Lung (tissue), 11 donors: ENCODE measurements at regions not wholly inside any gene's neighbourhood (a gene's known extent, or its start where the extent isn't known, plus 50 kb on each side); places are given as distances from the start of the nearest gene placed in this dataset.

Source experiments
- ATAC-seq: fragments of 200-7000 bp; cut with Tn5 transposase; one replicate; pipeline ENCODE4 v1.9.1; 2020; ENCODE audit warnings: moderate number of reproducible peaks; ENCODE audit not compliant: insufficient read depth, low FRiP score
- DNase-seq, 3 donors: peaks; one replicate each; pipeline ENCODE4 v3.0.0-alpha.2; 2013 to 2017
- H3K27ac ChIP-seq, 2 donors: one replicate each; pipeline ENCODE4 v1.5.1; 2013; ENCODE audit warnings: mild to moderate bottlenecking in 2 of 2, moderate library complexity in 2 of 2, control low read depth in 1 of 2, inconsistent platforms in 1 of 2, low read depth in 1 of 2, low read length in 1 of 2
- H3K27me3 ChIP-seq, 3 donors: one replicate each; pipeline ENCODE4 v1.5.1; 2013; ENCODE audit warnings: low read length in 2 of 3; ENCODE audit not compliant: control insufficient read depth in 3 of 3, insufficient read depth in 3 of 3
- H3K36me3 ChIP-seq, 4 donors: one replicate each; pipeline ENCODE4 v1.5.1; 2013; ENCODE audit warnings: low read length in 4 of 4, mild to moderate bottlenecking in 1 of 4, moderate library complexity in 1 of 4; ENCODE audit not compliant: control insufficient read depth in 4 of 4, insufficient read depth in 4 of 4
- H3K4me1 ChIP-seq, 5 donors: one replicate each; pipeline ENCODE4 v1.5.1; 2013; ENCODE audit warnings: low read length in 5 of 5, mild to moderate bottlenecking in 2 of 5, moderate library complexity in 1 of 5; ENCODE audit not compliant: control insufficient read depth in 5 of 5, insufficient read depth in 5 of 5
- H3K4me3 ChIP-seq: one replicate; pipeline ENCODE4 v1.5.1; 2013; ENCODE audit warnings: mild to moderate bottlenecking, control low read depth, moderate library complexity
- H3K9ac ChIP-seq, 2 donors: one replicate each; pipeline ENCODE4 v1.5.1; 2013; ENCODE audit warnings: low read length in 2 of 2, control low read depth in 1 of 2; ENCODE audit not compliant: insufficient read depth in 1 of 2
- H3K9me3 ChIP-seq, 4 donors: one replicate each; pipeline ENCODE4 v1.5.1; 2013; ENCODE audit warnings: low read length in 3 of 4, mild to moderate bottlenecking in 1 of 4, moderate library complexity in 1 of 4; ENCODE audit not compliant: control insufficient read depth in 4 of 4, insufficient read depth in 3 of 4
- WGBS, 2 donors: extraction: QIAGEN DNeasy Blood & Tissue Kit; methylation state at CpG; one replicate each; pipeline ENCODE4 v1.1.7; 2013; 5-methylcytosine and 5-hydroxymethylcytosine counted together
- TF ChIP-seq, protein P1 (sequence below): IDR thresholded peaks from 2 replicates; pipeline ENCODE4 v1.5.1; 2012; ENCODE audit warnings: mild to moderate bottlenecking; ENCODE audit errors: control extremely low read depth, extremely low read depth
- donor health status: control.
- donor health status: control.
- donor health status: Bipolar disorder and iron deficiency.
- donor health status: healthy.
- donor health status: DM: yes; HTN: yes; CAD: no.

DNA sequence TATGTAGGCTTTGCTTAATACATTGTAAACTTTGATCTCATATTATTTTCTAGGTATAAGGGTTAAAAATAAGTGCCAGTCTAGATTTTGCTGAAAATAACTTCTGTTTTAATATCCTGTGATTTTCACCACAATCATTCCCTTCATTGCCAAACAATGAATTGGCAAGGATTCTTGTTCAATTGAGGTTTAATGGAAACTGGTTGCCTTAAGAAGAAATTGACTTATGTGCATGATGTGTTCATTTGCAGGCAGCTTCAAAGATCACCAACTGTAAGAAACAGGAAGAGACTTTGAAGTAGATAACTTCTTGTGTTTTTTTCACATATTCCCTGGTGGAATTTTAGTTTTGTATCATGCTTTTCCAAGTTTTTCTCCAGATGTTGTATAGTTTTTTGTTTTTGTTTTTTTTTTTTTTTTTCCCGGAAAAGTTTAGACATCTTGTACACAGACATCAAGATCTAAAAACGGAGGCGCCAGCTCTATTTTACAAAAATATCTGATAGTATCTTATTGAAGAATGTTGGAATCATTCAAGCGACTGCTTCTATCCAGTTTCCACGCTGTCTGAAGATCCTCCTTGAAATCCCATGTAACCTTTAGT lies 108.3 kb downstream of the POSTN start:
- no peak overlapping the region for H3K27ac ChIP-seq
- no peaks in the 10 kb centered on the region for H3K36me3 ChIP-seq
- TF ChIP-seq, protein P1, sequence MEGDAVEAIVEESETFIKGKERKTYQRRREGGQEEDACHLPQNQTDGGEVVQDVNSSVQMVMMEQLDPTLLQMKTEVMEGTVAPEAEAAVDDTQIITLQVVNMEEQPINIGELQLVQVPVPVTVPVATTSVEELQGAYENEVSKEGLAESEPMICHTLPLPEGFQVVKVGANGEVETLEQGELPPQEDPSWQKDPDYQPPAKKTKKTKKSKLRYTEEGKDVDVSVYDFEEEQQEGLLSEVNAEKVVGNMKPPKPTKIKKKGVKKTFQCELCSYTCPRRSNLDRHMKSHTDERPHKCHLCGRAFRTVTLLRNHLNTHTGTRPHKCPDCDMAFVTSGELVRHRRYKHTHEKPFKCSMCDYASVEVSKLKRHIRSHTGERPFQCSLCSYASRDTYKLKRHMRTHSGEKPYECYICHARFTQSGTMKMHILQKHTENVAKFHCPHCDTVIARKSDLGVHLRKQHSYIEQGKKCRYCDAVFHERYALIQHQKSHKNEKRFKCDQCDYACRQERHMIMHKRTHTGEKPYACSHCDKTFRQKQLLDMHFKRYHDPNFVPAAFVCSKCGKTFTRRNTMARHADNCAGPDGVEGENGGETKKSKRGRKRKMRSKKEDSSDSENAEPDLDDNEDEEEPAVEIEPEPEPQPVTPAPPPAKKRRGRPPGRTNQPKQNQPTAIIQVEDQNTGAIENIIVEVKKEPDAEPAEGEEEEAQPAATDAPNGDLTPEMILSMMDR = no peak
- WGBS, 2 donors = 85 to 87% methylated on average over 5 of the region's 5 CpGs
- no peaks in the 10 kb centered on the region for H3K27me3 ChIP-seq
- no peaks in the 10 kb centered on the region for H3K9me3 ChIP-seq
- ATAC-seq (no peak), DNase-seq (peak in 2 of 3 donors; percentile 55 to 67)
- H3K4me1 ChIP-seq = peaks cover 0 to 10% (median 2%) of the 10 kb centered on the region in 5 donors
- H3K4me3 ChIP-seq = no peak overlapping the region
- no peak overlapping the region for H3K9ac ChIP-seq

DNA sequence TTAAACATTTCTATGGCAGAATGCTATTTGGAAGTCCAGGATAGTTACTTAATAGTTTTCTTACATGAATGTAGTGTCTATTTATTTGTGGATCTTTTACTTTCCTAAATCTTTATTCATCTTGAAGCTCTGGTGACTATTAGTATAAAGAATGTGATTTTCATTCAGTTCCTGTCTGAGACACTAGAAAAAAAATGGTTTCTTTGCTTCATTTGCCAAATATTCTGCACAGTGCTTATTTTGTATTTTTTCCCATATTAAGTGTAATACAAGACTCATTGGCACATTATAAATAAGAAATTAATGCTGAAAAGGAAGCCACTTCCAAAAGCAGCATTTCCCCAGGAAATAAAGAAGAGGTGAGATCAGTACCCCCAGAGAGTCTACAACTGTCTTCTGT lies 109.8 kb downstream of the POSTN start:
- H3K27me3 ChIP-seq = no peaks in the 10 kb centered on the region
- no peaks in the 10 kb centered on the region for H3K36me3 ChIP-seq
- H3K9me3 ChIP-seq = no peaks in the 10 kb centered on the region
- H3K4me1 ChIP-seq = peaks cover 0 to 14% (median 4%) of the 10 kb centered on the region in 5 donors
- no peak for ATAC-seq
- no peak overlapping the region for H3K9ac ChIP-seq
- TF ChIP-seq, protein P1 = no peak
- H3K27ac ChIP-seq = no peak overlapping the region
- H3K4me3 ChIP-seq = no peak overlapping the region
- DNase-seq = no peak

DNA sequence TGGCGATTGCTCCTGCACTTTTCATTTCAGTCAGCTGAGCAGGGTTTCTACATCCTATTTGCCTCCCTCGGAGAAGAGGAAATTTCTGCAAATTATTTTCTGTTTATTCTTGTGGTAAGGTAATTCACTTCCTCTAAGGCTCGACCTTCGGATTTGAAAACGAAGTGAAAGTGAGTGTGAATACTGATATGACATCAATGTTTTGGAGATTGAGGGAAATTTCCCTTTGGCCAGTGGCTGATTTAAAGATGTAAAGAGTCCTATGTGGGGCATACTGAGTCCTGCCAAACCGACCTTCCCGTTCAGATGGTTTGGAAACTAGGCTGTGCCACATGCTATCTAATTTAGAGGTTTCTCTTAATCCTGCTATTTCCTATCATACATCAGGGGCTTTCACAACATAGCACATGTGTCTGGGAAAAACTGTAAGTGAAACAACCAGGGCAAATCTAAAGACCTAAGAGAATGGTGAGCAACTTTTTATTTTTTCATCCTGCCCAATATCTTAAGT lies 112.3 kb downstream of the POSTN start:
- H3K9ac ChIP-seq = no peak overlapping the region
- no peaks in the 10 kb centered on the region for H3K9me3 ChIP-seq
- TF ChIP-seq, protein P1 = no peak
- no peak overlapping the region for H3K27ac ChIP-seq
- ATAC-seq = no peak
- no peaks in the 10 kb centered on the region for H3K27me3 ChIP-seq
- peaks cover 0 to 26% (median 4%) of the 10 kb centered on the region in 5 donors for H3K4me1 ChIP-seq
- no peak overlapping the region for H3K4me3 ChIP-seq
- DNase-seq = no peak
- no peaks in the 10 kb centered on the region for H3K36me3 ChIP-seq
- WGBS, 2 donors = 36 to 45% methylated on average over 7 of the region's 7 CpGs

DNA sequence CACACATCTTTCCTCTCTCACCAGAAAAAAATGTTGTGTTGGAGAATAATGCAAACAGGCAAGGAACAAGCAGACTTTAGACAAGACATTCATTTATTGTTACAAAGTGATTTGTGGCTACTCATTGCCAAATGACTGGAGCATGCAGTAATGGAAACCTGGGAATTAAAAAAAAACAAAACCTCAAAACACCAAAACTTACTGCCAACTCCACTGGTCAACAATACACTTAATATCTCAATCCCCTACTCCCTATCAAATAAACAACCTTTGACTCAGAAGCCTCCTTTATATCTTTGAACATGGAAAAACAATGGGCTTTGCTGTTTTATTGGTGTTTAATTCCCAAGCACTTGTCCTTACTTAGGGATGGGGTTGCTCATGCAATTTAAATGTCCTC lies 112.8 kb downstream of the POSTN start:
- peaks cover 0 to 31% (median 4%) of the 10 kb centered on the region in 5 donors for H3K4me1 ChIP-seq
- TF ChIP-seq, protein P1 = no peak
- no peaks in the 10 kb centered on the region for H3K27me3 ChIP-seq
- DNase-seq (no peak), ATAC-seq (no peak)
- H3K27ac ChIP-seq = no peak overlapping the region
- no peaks in the 10 kb centered on the region for H3K9me3 ChIP-seq
- H3K36me3 ChIP-seq = no peaks in the 10 kb centered on the region
- no peak overlapping the region for H3K4me3 ChIP-seq
- H3K9ac ChIP-seq = no peak overlapping the region
